ENCODE measurements at regions not wholly inside any gene's neighbourhood (a gene's known extent, or its start where the extent isn't known, plus 50 kb on each side); places are given as distances from the start of the nearest gene placed in this dataset.

GRCh38 chr7:85820702-85821443 lies 634.0 kb upstream of the SEMA3D start:
- Histone ChIP-seq H3K36me3 (ENCODE audit: control insufficient read depth in 2 of 4, insufficient read depth in 4 of 4, low read length in 3 of 4) (no peaks in the 10 kb centered on the region), H4K5ac (ENCODE audit: insufficient read length, low read depth, low read length) (no peak overlapping the region), H3K9me3 (ENCODE audit: insufficient read depth in 2 of 2, low read depth in 1 of 2, low read length in 1 of 2) (no peaks in the 10 kb centered on the region), H2BK120ac (replicated peaks; ENCODE audit: low read depth, low read length) (no peak overlapping the region), H3K23me2 (ENCODE audit: low read depth, low read length) (no peaks in the 10 kb centered on the region), H3K4me2 (ENCODE audit: insufficient read depth in 1 of 2, low read depth in 2 of 2, low read length in 2 of 2) (no peak overlapping the region), H3K56ac (replicated peaks; ENCODE audit: insufficient read length, low read depth, low read length) (no peak overlapping the region), H4K20me1 (replicated peaks in 1 of 2; ENCODE audit: control insufficient read depth in 1 of 2, insufficient read depth in 2 of 2, low read length in 2 of 2) (no peaks in the 10 kb centered on the region), H2BK15ac (ENCODE audit: low read length) (no peak overlapping the region), H3K4me1 (replicated peaks in 1 of 4; ENCODE audit: control insufficient read depth in 3 of 4, insufficient read depth in 4 of 4, low read length in 3 of 4) (peaks cover 0 to 2% (median 0%) of the 10 kb centered on the region in 4 experiments; a peak in 1 of 7 replicates), H4K8ac (ENCODE audit: extremely low read depth, insufficient read depth, low read length) (no peak overlapping the region), H3K23ac (ENCODE audit: insufficient read length) (no peak overlapping the region), H3K79me2 (ENCODE audit: control insufficient read depth in 1 of 2, insufficient read depth in 2 of 2, low read length in 2 of 2) (no peaks in the 10 kb centered on the region), H2AK5ac (ENCODE audit: low read depth, low read length) (no peak overlapping the region), H3K27ac (ENCODE audit: low read depth, low read length) (no peak overlapping the region), H4K91ac (replicated peaks; ENCODE audit: insufficient read length, low read length) (no peak overlapping the region), H3K18ac (ENCODE audit: extremely low read depth, low read length) (no peak overlapping the region), H3K14ac (ENCODE audit: insufficient read length) (no peak overlapping the region), H2BK20ac (ENCODE audit: low read length) (no peak overlapping the region), H3K4me3 (ENCODE audit: extremely low read depth in 1 of 4, insufficient read depth in 2 of 4, low read depth in 3 of 4, low read length in 4 of 4) (no peak overlapping the region), H3K27me3 (replicated peaks in 1 of 4; ENCODE audit: control insufficient read depth in 3 of 4, extremely low read depth in 1 of 4, insufficient read depth in 3 of 4, low read length in 3 of 4) (no peaks in the 10 kb centered on the region; a peak in 1 of 7 replicates), H2BK12ac (ENCODE audit: low read depth, low read length) (no peak overlapping the region), H3K9ac (replicated peaks in 1 of 4; ENCODE audit: extremely low read depth in 1 of 4, low read depth in 3 of 4, low read length in 3 of 4) (no peak overlapping the region), H3K79me1 (ENCODE audit: low read depth, low read length) (no peaks in the 10 kb centered on the region), H3K4ac (replicated peaks; ENCODE audit: insufficient read length, low read depth, low read length) (no peak overlapping the region), H2AFZ (ENCODE audit: low read length) (peak overlapping the region; percentile 41), H2BK5ac (ENCODE audit: low read depth, low read length) (no peak overlapping the region; the same call in 1 of the 2 replicates)
- 94% methylated on average over 5 of the region's 5 CpGs; no CpG with 5 or more reads in 1 of the 2 experiments for WGBS, 2 experiments (ENCODE audit: extremely low coverage in 1 of 2, insufficient coverage in 1 of 2, insufficient read length in 1 of 2, insufficient replicate concordance in 2 of 2, low coverage in 1 of 2, low lambda C conversion rate in 2 of 2, missing lambda C conversion rate in 1 of 2)
- CTCF ChIA-PET (ENCODE audit: partially characterized antibody), result interaction anchor here (0.6 to 2.0 kb wide), 5 partner anchors 9 to 356 kb away, joined by 3 to 18 read pairs (median 5); no protein-coding TSS in a partner anchor
- DNase-seq (ENCODE audit: low read depth in 1 of 2, low spot score in 2 of 2) (no peak), FAIRE-seq (no peak)
- POLR2A ChIA-PET (ENCODE audit: partially characterized antibody), result interaction anchor here (0.9 kb wide), 1 partner anchor 9 kb away, joined by 3 read pairs; no protein-coding TSS in a partner anchor
- TF ChIP-seq SP4 (IDR thresholded peaks at IDR 0.05; ENCODE audit: low read length), result no peak
- TF ChIP-seq CTCF (IDR thresholded peaks at IDR 0.05; ENCODE audit: control extremely low read depth in 1 of 3, insufficient read depth in 1 of 3, low read depth in 1 of 3, low read length in 3 of 3), result no peak
- TF ChIP-seq, protein P1, sequence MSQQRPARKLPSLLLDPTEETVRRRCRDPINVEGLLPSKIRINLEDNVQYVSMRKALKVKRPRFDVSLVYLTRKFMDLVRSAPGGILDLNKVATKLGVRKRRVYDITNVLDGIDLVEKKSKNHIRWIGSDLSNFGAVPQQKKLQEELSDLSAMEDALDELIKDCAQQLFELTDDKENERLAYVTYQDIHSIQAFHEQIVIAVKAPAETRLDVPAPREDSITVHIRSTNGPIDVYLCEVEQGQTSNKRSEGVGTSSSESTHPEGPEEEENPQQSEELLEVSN (IDR thresholded peaks at IDR 0.05), result no peak
- no peak for TF ChIP-seq KDM5A (IDR thresholded peaks at IDR 0.05; ENCODE audit: low read length)
- TF ChIP-seq CREB1 (IDR thresholded peaks at IDR 0.05), result no peak
- TF ChIP-seq EZH2 (IDR thresholded peaks at IDR 0.05; ENCODE audit: low read depth, low read length, severe bottlenecking), result no peak
- TF ChIP-seq ZNF274 (IDR thresholded peaks at IDR 0.05; ENCODE audit: borderline replicate concordance, extremely low read depth, low read length), result no peak
- no peak for TF ChIP-seq EP300 (IDR thresholded peaks at IDR 0.05; ENCODE audit: borderline replicate concordance in 1 of 2, low read depth in 2 of 2, low read length in 2 of 2)
- TF ChIP-seq GTF2F1 (IDR thresholded peaks at IDR 0.05; ENCODE audit: borderline replicate concordance, low read depth, low read length), result no peak

Measured in H1 (cell line).